ENCODE measurements at regions not wholly inside any gene's neighbourhood (a gene's known extent, or its start where the extent isn't known, plus 50 kb on each side); places are given as distances from the start of the nearest gene placed in this dataset.

DNA sequence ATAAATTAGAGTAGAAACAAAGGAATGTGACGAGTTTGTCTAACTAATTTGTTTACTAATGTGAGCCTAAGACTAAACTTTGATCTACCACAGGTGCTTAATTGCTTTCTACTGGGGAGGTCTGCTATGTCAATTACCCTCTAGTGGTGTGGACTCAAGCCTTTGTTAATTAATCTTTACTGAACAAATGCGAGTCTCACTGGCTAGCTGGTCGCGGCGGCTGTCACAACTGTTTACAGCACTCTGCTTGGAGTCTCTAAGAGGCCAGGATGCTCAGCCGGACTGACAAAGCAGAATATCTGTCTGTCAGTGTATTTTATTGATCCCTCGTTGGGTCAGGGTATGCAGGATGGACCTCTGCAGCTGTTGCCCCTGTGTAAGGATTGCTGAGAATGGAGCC is 124.1 kb upstream of the KDM5D start:
- no peak for ATAC-seq

DNA sequence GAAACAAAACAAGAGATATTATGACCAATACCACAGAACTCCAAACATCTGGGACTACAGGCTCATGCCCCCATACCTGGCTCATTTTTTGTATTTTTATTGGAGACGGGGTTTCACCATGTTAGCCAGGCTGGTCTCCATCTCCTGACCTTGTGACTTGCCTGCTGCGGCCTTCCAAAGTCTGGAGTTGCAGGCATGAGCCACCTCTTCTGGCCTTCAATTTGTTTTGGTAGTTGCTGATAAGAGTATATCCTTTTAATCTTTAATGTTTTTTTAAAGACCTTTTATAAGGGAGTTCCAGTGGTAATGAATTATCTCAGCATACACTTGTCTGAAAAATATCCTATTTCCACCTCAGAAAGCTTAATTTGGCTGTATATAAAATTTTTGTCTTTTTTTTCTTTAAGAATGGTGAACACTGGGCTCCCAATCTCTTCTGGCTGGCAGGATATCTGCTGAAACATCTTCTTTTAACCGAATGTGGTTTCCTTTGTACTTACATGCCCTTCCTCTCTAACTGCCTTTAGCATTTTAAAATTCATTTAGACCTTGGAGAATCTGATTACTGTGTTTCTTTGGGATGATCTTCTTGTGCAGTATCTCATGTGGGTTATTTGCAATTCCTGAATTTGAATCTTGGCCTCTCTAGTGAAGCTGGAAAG is 112.1 kb upstream of the KDM5D start:
- ATAC-seq, result no peak
- no peaks in the 10 kb centered on the region for H3K4me1 ChIP-seq
- DNase-seq, result no peak
- H3K9me3 ChIP-seq, result no peaks in the 10 kb centered on the region
- no peaks in the 10 kb centered on the region for H3K36me3 ChIP-seq (replicated peaks in 1 of 2; ENCODE audit: insufficient read depth in 1 of 2, low read depth in 2 of 2)
- intact Hi-C loops (cut with DNase I), result no loop called here
- H3K4me3 ChIP-seq, result no peak overlapping the region
- 32 to 71% methylated on average over 2 to 3 of the region's 3 CpGs for WGBS, 2 donors
- no peaks in the 10 kb centered on the region for H3K27me3 ChIP-seq
- no peak overlapping the region for H3K27ac ChIP-seq
- TF ChIP-seq, protein P1, sequence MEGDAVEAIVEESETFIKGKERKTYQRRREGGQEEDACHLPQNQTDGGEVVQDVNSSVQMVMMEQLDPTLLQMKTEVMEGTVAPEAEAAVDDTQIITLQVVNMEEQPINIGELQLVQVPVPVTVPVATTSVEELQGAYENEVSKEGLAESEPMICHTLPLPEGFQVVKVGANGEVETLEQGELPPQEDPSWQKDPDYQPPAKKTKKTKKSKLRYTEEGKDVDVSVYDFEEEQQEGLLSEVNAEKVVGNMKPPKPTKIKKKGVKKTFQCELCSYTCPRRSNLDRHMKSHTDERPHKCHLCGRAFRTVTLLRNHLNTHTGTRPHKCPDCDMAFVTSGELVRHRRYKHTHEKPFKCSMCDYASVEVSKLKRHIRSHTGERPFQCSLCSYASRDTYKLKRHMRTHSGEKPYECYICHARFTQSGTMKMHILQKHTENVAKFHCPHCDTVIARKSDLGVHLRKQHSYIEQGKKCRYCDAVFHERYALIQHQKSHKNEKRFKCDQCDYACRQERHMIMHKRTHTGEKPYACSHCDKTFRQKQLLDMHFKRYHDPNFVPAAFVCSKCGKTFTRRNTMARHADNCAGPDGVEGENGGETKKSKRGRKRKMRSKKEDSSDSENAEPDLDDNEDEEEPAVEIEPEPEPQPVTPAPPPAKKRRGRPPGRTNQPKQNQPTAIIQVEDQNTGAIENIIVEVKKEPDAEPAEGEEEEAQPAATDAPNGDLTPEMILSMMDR (IDR thresholded peaks at IDR 0.05), result no peak
- no peak for TF ChIP-seq POLR2A (IDR thresholded peaks at IDR 0.05)

More for the DNA sequence above, 124.1 kb upstream of the KDM5D start:
- WGBS, 2 donors, result 37 to 65% methylated on average over 2 to 7 of the region's 7 CpGs
- no peaks in the 10 kb centered on the region for H3K36me3 ChIP-seq (replicated peaks in 1 of 2; ENCODE audit: insufficient read depth in 1 of 2, low read depth in 2 of 2)
- DNase-seq, result no peak
- intact Hi-C loops (cut with DNase I), result no loop called here
- H3K27ac ChIP-seq, result no peak overlapping the region
- H3K9me3 ChIP-seq, result no peaks in the 10 kb centered on the region
- H3K4me3 ChIP-seq, result no peak overlapping the region
- H3K27me3 ChIP-seq, result no peaks in the 10 kb centered on the region
- TF ChIP-seq, protein P1 (IDR thresholded peaks at IDR 0.05), result no peak
- TF ChIP-seq POLR2A (IDR thresholded peaks at IDR 0.05), result no peak
- no peaks in the 10 kb centered on the region for H3K4me1 ChIP-seq

DNA sequence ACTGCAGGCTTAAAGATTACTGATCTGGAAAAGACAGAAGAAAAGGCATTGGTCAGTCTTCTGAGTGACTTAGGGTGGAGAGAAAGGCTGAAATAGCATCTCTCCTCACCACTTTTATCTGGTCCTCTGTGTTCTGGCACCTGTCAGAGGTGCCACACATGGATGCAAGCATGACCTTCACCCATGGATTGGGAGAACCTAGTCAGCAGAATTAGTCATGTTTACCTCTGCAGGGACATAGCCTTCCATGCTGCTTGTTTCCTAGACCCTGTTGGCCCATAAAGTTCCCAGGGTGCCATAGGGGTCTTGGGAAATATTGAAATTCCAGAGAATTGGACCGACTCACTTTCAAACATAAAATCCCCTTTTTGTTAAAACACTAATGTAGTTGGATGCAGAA is 98.4 kb upstream of the KDM5D start:
- H3K9me3 ChIP-seq, result no peaks in the 10 kb centered on the region
- H3K4me3 ChIP-seq, result no peak overlapping the region
- intact Hi-C loops (cut with DNase I), result no loop called here
- 60 to 80% methylated on average over 1 of the region's 1 CpG for WGBS, 2 donors
- no peaks in the 10 kb centered on the region for H3K4me1 ChIP-seq
- ATAC-seq (no peak), DNase-seq (no peak)
- no peaks in the 10 kb centered on the region for H3K36me3 ChIP-seq (replicated peaks in 1 of 2; ENCODE audit: insufficient read depth in 1 of 2, low read depth in 2 of 2)
- TF ChIP-seq, protein P1 (IDR thresholded peaks at IDR 0.05), result no peak
- no peak for TF ChIP-seq POLR2A (IDR thresholded peaks at IDR 0.05)
- H3K27me3 ChIP-seq, result no peaks in the 10 kb centered on the region
- H3K27ac ChIP-seq, result no peak overlapping the region

DNA sequence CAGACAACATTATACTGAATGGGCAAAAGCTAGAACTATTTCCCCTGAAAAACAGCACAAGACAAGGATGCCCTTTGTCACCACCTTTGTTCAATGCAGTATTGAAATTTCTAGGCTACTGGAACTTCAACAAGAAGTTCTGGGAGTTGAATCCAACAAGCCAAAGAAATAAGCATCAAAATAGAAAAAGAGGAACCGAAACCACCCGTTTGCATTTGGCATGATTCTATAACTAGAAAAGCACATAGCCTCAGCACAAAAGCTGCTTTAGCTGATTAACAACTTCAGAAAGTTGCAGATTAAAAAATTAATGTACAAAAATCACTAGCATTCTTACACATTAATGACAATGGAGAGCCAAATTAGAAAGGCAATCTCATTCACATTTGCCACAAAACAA is 79.6 kb upstream of the KDM5D start:
- intact Hi-C loops (cut with DNase I), result no loop called here
- Histone ChIP-seq H3K36me3 (replicated peaks in 1 of 2; ENCODE audit: insufficient read depth in 1 of 2, low read depth in 2 of 2) (no peaks in the 10 kb centered on the region), H3K9me3 (no peaks in the 10 kb centered on the region), H3K4me1 (no peaks in the 10 kb centered on the region), H3K27ac (no peak overlapping the region), H3K27me3 (no peaks in the 10 kb centered on the region), H3K4me3 (no peak overlapping the region)
- TF ChIP-seq POLR2A (IDR thresholded peaks at IDR 0.05), result no peak
- TF ChIP-seq, protein P1 (IDR thresholded peaks at IDR 0.05), result no peak
- ATAC-seq (no peak), DNase-seq (no peak)
- WGBS, 2 donors, result 60 to 65% methylated on average over 2 of the region's 2 CpGs

DNA sequence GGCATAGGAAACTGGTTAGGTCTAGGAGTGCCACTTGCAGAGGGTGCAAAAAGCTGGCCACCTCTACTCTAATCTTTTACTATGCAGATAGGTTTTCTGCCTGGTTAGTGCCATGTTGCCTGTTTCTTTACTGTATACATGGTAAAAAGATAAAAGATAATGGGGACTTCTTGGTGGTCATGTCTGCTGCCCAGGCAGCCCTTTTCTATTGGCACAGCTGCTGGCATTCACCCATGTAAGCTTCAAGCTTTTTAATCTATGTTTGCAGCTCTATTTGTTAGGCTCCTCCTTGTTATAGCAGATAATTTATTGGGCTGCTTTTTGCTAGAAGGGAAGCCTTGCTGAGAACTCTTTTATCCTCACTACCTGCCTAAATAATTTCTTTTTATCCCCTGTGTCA is 74.0 kb upstream of the KDM5D start:
- no peaks in the 10 kb centered on the region for H3K27me3 ChIP-seq
- H3K27ac ChIP-seq, result no peak overlapping the region
- TF ChIP-seq, protein P1 (IDR thresholded peaks at IDR 0.05), result no peak
- no peak for TF ChIP-seq POLR2A (IDR thresholded peaks at IDR 0.05)
- ATAC-seq (no peak), DNase-seq (no peak)
- no peaks in the 10 kb centered on the region for H3K36me3 ChIP-seq (replicated peaks in 1 of 2; ENCODE audit: insufficient read depth in 1 of 2, low read depth in 2 of 2)
- no peaks in the 10 kb centered on the region for H3K9me3 ChIP-seq
- intact Hi-C loops (cut with DNase I), result no loop called here
- no peak overlapping the region for H3K4me3 ChIP-seq
- no peaks in the 10 kb centered on the region for H3K4me1 ChIP-seq
